ENCODE measurements at regions not wholly inside any gene's neighbourhood (a gene's known extent, or its start where the extent isn't known, plus 50 kb on each side); places are given as distances from the start of the nearest gene placed in this dataset.

DNA sequence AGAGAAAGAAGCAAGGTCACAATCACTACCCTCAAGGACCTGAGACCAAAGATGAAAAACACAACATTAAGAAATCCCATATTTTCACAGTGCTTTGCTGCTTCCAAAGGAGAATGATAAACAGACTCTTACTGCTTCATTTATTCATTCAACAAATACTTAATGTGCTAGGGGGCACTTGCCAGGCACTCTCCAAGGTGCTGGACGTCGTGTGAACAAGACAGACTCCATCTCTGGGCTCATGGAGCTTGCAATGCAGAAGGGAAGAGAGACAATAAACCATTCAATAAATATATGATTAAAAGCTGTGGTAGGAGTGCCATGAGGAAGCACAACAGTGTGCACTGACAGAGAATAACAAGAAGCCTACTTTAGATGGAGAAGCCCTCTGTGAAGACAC is 327.7 kb downstream of the CDK5RAP2 start:
- TF ChIP-seq, protein P1, sequence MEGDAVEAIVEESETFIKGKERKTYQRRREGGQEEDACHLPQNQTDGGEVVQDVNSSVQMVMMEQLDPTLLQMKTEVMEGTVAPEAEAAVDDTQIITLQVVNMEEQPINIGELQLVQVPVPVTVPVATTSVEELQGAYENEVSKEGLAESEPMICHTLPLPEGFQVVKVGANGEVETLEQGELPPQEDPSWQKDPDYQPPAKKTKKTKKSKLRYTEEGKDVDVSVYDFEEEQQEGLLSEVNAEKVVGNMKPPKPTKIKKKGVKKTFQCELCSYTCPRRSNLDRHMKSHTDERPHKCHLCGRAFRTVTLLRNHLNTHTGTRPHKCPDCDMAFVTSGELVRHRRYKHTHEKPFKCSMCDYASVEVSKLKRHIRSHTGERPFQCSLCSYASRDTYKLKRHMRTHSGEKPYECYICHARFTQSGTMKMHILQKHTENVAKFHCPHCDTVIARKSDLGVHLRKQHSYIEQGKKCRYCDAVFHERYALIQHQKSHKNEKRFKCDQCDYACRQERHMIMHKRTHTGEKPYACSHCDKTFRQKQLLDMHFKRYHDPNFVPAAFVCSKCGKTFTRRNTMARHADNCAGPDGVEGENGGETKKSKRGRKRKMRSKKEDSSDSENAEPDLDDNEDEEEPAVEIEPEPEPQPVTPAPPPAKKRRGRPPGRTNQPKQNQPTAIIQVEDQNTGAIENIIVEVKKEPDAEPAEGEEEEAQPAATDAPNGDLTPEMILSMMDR (conservative IDR thresholded peaks at IDR 0.05): no peak
- TF ChIP-seq ZFX (IDR thresholded peaks at IDR 0.05): no peak
